ENCODE measurements at regions not wholly inside any gene's neighbourhood (a gene's known extent, or its start where the extent isn't known, plus 50 kb on each side); places are given as distances from the start of the nearest gene placed in this dataset.
"Not testable (repeated sequence)": the region's sequence is repeated elsewhere in the genome, so short reads cannot be mapped to it uniquely, and the experiment has no call there.

DNA sequence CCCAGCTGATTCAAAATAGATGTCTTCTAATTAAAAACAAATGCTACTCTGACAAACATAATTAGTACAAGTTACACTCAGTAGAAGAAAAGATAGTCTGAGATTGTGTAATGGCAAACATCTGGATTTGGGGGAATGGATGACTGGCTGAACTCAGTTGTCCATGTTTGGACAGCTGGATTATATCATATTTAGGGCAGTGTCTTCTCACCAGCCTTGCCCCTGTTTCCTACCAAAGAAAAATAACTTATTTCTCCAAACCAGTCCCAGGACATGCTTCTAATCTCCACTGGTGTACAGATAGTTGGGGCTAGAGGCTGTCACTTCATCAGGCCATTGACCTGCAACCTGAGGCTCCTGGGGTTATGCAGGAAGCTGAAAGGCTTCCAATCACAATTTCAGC, 237.3 kb downstream of the USP46 start:
- Histone ChIP-seq H3K27me3 (no peaks in the 10 kb centered on the region), H3K9me3 (no peaks in the 10 kb centered on the region), H3K36me3 (no peaks in the 10 kb centered on the region), H3K4me1 (no peaks in the 10 kb centered on the region), H3K4me3 (no peak overlapping the region), H3K27ac (no peak overlapping the region)
- no peak for DNase-seq
- TF ChIP-seq, protein P1, sequence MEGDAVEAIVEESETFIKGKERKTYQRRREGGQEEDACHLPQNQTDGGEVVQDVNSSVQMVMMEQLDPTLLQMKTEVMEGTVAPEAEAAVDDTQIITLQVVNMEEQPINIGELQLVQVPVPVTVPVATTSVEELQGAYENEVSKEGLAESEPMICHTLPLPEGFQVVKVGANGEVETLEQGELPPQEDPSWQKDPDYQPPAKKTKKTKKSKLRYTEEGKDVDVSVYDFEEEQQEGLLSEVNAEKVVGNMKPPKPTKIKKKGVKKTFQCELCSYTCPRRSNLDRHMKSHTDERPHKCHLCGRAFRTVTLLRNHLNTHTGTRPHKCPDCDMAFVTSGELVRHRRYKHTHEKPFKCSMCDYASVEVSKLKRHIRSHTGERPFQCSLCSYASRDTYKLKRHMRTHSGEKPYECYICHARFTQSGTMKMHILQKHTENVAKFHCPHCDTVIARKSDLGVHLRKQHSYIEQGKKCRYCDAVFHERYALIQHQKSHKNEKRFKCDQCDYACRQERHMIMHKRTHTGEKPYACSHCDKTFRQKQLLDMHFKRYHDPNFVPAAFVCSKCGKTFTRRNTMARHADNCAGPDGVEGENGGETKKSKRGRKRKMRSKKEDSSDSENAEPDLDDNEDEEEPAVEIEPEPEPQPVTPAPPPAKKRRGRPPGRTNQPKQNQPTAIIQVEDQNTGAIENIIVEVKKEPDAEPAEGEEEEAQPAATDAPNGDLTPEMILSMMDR (IDR thresholded peaks at IDR 0.05): no peak
- intact Hi-C loops (cut with DNase I; ENCODE audit: low total_unique reads): no loop called here

- H3K4me3 ChIP-seq: no peak overlapping the region
- TF ChIP-seq, protein P1 (IDR thresholded peaks at IDR 0.05): no peak
Observed at GRCh38 chr4:52423967-52424366, 235.1 kb downstream of the USP46 start.

DNA sequence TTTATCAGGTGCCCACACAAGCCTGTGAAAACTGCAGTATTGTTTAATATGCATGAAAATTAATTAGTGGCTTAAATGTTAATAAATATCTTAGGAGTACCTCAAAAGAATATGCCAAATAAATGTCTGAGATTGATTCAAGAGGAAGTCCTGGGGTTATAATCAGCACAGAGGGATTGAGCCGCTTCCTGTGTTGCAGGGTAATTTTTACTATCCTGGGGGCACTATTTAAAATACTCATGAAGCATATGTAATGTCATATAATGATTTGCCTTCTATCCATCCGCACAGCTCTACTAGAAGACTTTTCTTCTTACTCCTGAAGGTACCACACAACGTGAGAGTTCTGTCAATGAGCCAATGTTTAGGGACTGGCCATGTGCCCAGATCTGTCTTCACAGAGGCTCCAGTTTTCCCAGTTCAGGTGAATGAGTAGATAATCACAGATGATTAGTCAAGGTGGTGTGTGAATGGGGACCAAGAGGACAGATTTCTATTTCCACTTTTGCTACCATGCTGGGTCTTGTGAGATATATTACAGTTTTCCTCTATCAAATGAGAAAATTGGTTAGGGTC, 233.3 kb downstream of the USP46 start:
- DNase-seq: no peak
- no peaks in the 10 kb centered on the region for H3K4me1 ChIP-seq
- intact Hi-C loops (cut with DNase I; ENCODE audit: low total_unique reads): no loop called here
- TF ChIP-seq, protein P1 (IDR thresholded peaks at IDR 0.05): no peak
- H3K4me3 ChIP-seq: no peak overlapping the region
- no peaks in the 10 kb centered on the region for H3K27me3 ChIP-seq
- H3K9me3 ChIP-seq: no peaks in the 10 kb centered on the region
- H3K27ac ChIP-seq: no peak overlapping the region
- no peaks in the 10 kb centered on the region for H3K36me3 ChIP-seq

More at GRCh38 chr4:52423967-52424366, 235.1 kb downstream of the USP46 start:
- intact Hi-C loops (cut with DNase I; ENCODE audit: low total_unique reads): no loop called here
- no peak overlapping the region for H3K27ac ChIP-seq
- no peak for DNase-seq
- no peaks in the 10 kb centered on the region for H3K27me3 ChIP-seq
- no peaks in the 10 kb centered on the region for H3K36me3 ChIP-seq
- H3K4me1 ChIP-seq: no peaks in the 10 kb centered on the region
- no peaks in the 10 kb centered on the region for H3K9me3 ChIP-seq

- H3K4me3 ChIP-seq: no peak overlapping the region
- no peaks in the 10 kb centered on the region for H3K9me3 ChIP-seq
- DNase-seq: no peak
- intact Hi-C loops (cut with DNase I; ENCODE audit: low total_unique reads): no loop called here
- no peaks in the 10 kb centered on the region for H3K36me3 ChIP-seq
- TF ChIP-seq, protein P1 (IDR thresholded peaks at IDR 0.05): no peak
- H3K27me3 ChIP-seq: no peaks in the 10 kb centered on the region
- no peak overlapping the region for H3K27ac ChIP-seq
- H3K4me1 ChIP-seq: no peaks in the 10 kb centered on the region
Observed at GRCh38 chr4:52431410-52431809, 227.7 kb downstream of the USP46 start.

DNA sequence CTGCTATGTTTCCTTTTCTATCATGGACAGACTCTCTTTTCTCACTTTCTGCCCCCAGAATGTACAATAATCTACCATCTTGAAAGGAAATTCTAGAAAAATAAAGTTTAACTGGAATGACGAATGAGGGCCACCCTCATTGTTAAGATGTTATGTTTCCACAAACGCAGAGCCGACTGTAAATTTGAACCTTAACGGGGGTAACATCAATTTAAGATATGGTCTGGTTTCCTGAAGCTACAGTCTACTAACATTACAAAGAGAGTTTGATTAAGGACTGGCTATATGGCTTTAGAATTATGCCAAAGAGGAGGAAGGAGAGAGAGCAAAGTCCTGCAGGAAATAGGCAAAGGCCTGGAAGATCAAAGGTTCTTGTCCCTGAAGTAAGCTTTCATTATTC, 227.2 kb downstream of the USP46 start:
- H3K27ac ChIP-seq: no peak overlapping the region
- intact Hi-C loops (cut with DNase I; ENCODE audit: low total_unique reads): no loop called here
- no peaks in the 10 kb centered on the region for H3K27me3 ChIP-seq
- DNase-seq: no peak
- no peaks in the 10 kb centered on the region for H3K36me3 ChIP-seq
- H3K4me3 ChIP-seq: no peak overlapping the region
- TF ChIP-seq, protein P1 (IDR thresholded peaks at IDR 0.05): no peak
- H3K4me1 ChIP-seq: no peaks in the 10 kb centered on the region
- H3K9me3 ChIP-seq: no peaks in the 10 kb centered on the region

DNA sequence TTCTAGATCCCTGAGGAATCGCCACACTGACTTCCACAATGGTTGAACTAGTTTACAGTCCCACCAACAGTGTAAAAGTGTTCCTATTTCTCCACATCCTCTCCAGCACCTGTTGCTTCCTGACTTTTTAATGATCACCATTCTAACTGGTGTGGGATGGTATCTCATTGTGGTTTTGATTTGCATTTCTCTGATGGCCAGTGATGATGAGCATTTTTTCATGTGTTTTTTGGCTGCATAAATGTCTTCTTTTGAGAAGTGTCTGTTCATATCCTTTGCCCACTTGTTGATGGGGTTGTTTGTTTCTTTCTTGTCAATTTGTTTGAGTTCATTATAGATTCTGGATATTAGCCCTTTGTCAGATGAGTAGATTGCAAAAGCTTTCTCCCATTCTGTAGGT, 216.6 kb downstream of the USP46 start:
- H3K27ac ChIP-seq; H3K36me3 ChIP-seq; H3K4me1 ChIP-seq; intact Hi-C loops (cut with DNase I; ENCODE audit: low total_unique reads); H3K27me3 ChIP-seq; DNase-seq; H3K9me3 ChIP-seq; H3K4me3 ChIP-seq: not testable (repeated sequence)
